GM13977 (cell line): ENCODE measurements at regions not wholly inside any gene's neighbourhood (a gene's known extent, or its start where the extent isn't known, plus 50 kb on each side); places are given as distances from the start of the nearest gene placed in this dataset.

Experiments
- DNase-seq: peaks from one replicate; pipeline ENCODE4 v3.0.0; 2012; ENCODE audit warnings: low spot score
- in situ Hi-C: fragments of 300-500 bp; cut with MboI; formaldehyde crosslinking; loops from one replicate; pipeline ENCODE4 v1.12.0; 2022; ENCODE audit warnings: low sequenced_read_pairs, low pct_unique_long_range_greater_than_20kb, mixed read lengths, inconsistent platforms; ENCODE audit not compliant: unreplicated experiment
- TF ChIP-seq, protein P1 (sequence below): IDR thresholded peaks from 2 replicates; pipeline ENCODE4 v1.5.1; 2012; ENCODE audit warnings: mild to moderate bottlenecking, control low read depth; ENCODE audit not compliant: insufficient read depth; ENCODE audit errors: extremely low read depth, missing control alignments

DNA sequence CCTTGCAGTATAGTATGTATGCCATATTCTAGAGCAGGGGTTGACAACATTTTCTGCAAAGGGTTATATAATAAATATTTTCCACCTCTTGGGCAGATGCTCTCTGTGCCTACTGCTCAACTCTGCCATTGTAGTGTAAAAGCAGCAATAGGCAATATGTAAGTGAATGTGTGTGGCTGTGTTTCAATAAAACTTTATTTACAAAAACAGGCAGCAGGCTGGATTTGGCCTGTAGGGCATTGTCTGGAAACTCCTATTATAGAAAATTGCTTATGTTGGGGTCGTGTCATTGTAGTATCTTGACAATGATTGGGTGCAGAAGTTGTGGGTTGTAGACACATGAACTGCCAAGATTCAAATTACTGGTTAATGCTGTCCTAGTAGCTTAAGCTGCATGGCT lies 153.6 kb upstream of the CNTN3 start:
- no peak for DNase-seq
- in situ Hi-C loops, result no loop called here
- TF ChIP-seq, protein P1, sequence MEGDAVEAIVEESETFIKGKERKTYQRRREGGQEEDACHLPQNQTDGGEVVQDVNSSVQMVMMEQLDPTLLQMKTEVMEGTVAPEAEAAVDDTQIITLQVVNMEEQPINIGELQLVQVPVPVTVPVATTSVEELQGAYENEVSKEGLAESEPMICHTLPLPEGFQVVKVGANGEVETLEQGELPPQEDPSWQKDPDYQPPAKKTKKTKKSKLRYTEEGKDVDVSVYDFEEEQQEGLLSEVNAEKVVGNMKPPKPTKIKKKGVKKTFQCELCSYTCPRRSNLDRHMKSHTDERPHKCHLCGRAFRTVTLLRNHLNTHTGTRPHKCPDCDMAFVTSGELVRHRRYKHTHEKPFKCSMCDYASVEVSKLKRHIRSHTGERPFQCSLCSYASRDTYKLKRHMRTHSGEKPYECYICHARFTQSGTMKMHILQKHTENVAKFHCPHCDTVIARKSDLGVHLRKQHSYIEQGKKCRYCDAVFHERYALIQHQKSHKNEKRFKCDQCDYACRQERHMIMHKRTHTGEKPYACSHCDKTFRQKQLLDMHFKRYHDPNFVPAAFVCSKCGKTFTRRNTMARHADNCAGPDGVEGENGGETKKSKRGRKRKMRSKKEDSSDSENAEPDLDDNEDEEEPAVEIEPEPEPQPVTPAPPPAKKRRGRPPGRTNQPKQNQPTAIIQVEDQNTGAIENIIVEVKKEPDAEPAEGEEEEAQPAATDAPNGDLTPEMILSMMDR, result no peak

DNA sequence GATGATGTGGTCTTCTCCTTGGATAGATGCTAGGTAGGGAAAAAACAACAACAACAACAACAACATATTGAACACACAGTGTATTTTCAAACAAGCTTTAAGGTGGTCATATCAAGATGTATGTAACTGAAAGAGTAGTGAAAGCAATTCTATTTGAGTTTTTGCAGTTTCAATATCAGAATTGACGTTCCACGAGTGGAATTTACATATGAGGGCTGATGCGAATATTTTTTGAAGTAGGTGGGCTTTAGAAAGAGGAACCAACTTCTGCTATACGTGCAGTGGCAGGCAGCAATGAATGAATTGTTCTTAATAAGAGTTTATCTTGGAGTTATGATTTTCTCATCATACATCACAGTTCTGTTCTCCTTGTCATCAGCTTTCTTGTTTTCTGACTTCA lies 151.9 kb upstream of the CNTN3 start:
- no peak for DNase-seq
- in situ Hi-C loops, result no loop called here
- TF ChIP-seq, protein P1, result no peak

DNA sequence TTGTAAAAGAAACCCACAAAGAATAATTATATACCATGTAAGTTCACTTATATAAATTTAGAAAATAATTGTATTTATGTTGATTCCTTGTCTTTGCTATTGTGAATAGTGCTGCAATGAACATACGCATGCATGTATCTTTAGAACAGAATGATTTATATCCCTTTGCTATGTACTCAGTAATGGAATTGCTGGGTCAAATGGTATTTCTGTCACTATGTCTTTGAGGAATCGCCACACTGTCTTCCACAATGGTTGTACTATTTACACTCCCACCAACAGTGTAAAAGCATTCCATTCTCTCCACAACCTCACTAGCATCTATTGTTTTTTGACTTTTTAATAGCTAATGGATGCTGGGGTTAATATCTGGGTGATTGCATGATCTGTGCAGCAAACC lies 149.4 kb upstream of the CNTN3 start:
- DNase-seq, result no peak
- in situ Hi-C loops, result no loop called here
- TF ChIP-seq, protein P1, result no peak

DNA sequence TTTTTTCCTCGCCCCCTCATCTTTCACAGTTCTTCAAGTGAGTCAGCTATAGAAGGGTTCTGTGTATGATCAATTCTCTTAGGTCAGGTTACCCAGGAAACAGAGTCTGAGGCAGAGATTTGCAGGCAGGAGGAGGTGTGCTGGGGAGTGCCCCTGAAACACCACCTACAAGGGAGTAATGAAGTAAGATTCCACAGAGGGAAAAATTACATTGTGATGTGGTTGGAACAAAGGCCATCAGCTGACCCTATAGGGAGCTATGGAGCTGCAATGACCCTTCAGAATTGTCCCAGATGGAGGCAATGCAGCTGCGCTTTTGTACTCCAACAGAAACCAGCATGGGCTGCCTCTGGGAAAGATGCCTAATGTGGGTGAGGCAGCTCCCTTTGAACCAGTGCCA lies 142.2 kb upstream of the CNTN3 start:
- no peak for DNase-seq
- in situ Hi-C loops, result no loop called here
- TF ChIP-seq, protein P1, result no peak

DNA sequence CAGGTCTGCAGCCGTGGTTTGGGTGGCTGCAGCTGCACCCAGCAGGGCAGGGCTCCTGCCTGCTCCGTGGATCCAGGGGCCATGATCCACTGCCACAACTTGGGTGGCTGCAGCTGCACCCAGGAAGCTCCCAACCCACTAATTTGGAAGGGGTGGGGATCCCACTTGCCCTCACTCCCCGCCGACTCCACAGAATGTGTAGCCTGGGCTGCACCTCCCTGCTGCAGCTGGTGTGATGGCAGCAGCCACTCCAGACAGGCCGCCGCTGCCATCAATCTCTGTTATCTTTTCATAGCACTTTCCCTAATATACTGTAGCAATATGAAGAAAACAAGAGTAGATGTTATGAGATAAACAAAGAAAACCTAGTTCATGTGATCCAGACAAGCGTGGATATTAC lies 137.8 kb upstream of the CNTN3 start:
- in situ Hi-C loops, result no loop called here
- TF ChIP-seq, protein P1, result no peak
- DNase-seq, result no peak

DNA sequence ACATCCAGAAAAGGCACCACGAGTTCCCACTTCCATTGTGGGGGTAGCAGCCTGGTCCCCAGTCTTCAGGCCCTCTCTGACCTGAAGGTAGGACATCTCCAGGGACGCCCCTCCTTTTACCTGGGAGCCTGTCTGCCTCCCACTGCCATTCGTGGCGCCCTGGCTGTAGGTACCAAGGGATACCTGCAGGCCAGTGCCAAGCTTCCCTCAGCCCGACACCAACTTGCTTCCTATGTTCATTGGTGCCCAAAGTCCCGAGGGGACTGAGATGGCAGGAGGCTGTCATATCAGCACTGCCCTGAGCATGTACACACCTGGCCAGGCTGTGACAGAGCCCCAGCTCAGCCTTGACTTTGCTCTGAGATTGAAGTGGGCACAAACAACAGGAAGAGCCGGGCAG lies 137.3 kb upstream of the CNTN3 start:
- TF ChIP-seq, protein P1, result no peak
- in situ Hi-C loops, result no loop called here
- no peak for DNase-seq

DNA sequence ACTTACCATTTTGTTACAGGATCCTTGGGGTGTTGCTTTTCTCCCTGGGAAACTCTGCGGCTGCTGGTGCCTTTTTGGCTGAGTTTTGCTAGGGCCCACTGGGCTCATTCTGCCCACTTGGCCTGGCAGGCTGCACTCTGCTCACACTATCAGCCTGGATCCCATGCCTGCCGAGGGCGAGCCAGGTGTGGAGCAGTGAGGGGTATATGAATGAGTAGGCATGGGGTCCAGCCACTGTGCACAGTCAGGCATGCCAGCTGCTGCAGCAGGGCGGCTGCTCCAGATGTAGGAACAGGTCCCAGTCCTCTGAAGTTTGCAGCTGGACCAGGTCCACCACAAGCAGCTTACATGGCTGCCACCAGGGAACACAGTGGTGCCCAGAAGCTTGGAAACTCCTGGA lies 136.4 kb upstream of the CNTN3 start:
- no peak for DNase-seq
- in situ Hi-C loops, result no loop called here
- TF ChIP-seq, protein P1, result no peak
